Hepatocyte (in vitro differentiated cells): ENCODE measurements at regions not wholly inside any gene's neighbourhood (a gene's known extent, or its start where the extent isn't known, plus 50 kb on each side); places are given as distances from the start of the nearest gene placed in this dataset.

ENCODE experiments used
- DNase-seq: peaks from one replicate; pipeline ENCODE4 v3.0.0-alpha.2; 2016; ENCODE audit warnings: low spot score
- H2AFZ ChIP-seq: fragments of 200-600 bp; sonication (generic); 2 replicates; pipeline ENCODE4 v1.6.0; 2016; ENCODE audit warnings: antibody characterized with exemption, mild to moderate bottlenecking
- H3K27ac ChIP-seq: fragments of 200-600 bp; sonication (generic); 2 replicates; pipeline ENCODE4 v1.5.1; 2016; ENCODE audit warnings: mild to moderate bottlenecking
- H3K27me3 ChIP-seq: fragments of 200-600 bp; sonication (generic); 2 replicates; pipeline ENCODE4 v1.6.1; 2016
- H3K36me3 ChIP-seq: fragments of 200-600 bp; sonication (generic); replicated peaks from 2 replicates; pipeline ENCODE4 v1.5.1; 2016; ENCODE audit warnings: low read depth; ENCODE audit not compliant: insufficient read depth
- H3K4me1 ChIP-seq: fragments of 200-600 bp; sonication (generic); 2 replicates; pipeline ENCODE4 v1.5.1; 2016; ENCODE audit warnings: mild to moderate bottlenecking, moderate library complexity; ENCODE audit not compliant: insufficient read depth
- H3K4me2 ChIP-seq: fragments of 200-600 bp; sonication (generic); 2 replicates; pipeline ENCODE4 v1.6.0; 2016
- H3K4me3 ChIP-seq: fragments of 200-600 bp; sonication (generic); 2 replicates; pipeline ENCODE4 v1.5.1; 2016; ENCODE audit warnings: mild to moderate bottlenecking
- H3K79me2 ChIP-seq: fragments of 200-600 bp; sonication (generic); 2 replicates; pipeline ENCODE4 v1.6.0; 2017; ENCODE audit warnings: mild to moderate bottlenecking
- H3K9me2 ChIP-seq: fragments of 200-600 bp; sonication (generic); replicated peaks from 2 replicates; pipeline ENCODE4 v1.6.0; 2017; ENCODE audit warnings: mild to moderate bottlenecking; ENCODE audit not compliant: insufficient read depth
- H3K9me3 ChIP-seq: fragments of 200-600 bp; sonication (generic); 2 replicates; pipeline ENCODE4 v1.5.1; 2016; ENCODE audit warnings: low read depth, mild to moderate bottlenecking
- H4K20me1 ChIP-seq: fragments of 200-600 bp; sonication (generic); 2 replicates; pipeline ENCODE4 v1.6.0; 2016; ENCODE audit warnings: mild to moderate bottlenecking; ENCODE audit not compliant: insufficient read depth, poor library complexity, severe bottlenecking
- CTCF ChIP-seq: fragments of 200-600 bp; sonication (generic); IDR thresholded peaks from 2 replicates; pipeline ENCODE4 v1.5.1; 2016; ENCODE audit warnings: antibody characterized with exemption, mild to moderate bottlenecking; ENCODE audit not compliant: poor library complexity
- EZH2 ChIP-seq: fragments of 200-600 bp; sonication (generic); IDR thresholded peaks from 2 replicates; pipeline ENCODE4 v1.6.1; 2016; ENCODE audit warnings: antibody characterized with exemption, mild to moderate bottlenecking, borderline replicate concordance
- EZH2phosphoT487 ChIP-seq: fragments of 200-600 bp; sonication (generic); IDR thresholded peaks from one replicate; pipeline ENCODE4 v1.6.1; 2018; ENCODE audit warnings: antibody characterized with exemption, mild to moderate bottlenecking, low read depth, moderate library complexity; ENCODE audit not compliant: unreplicated experiment, severe bottlenecking
- WGBS: methylation state at CpG from one replicate; pipeline ENCODE4 v1.1.6; 2016; ENCODE audit warnings: low lambda C conversion rate; ENCODE audit errors: missing lambda C conversion rate; 5-methylcytosine and 5-hydroxymethylcytosine counted together

- Histone ChIP-seq H3K36me3 (no peaks in the 10 kb centered on the region), H3K27me3 (no peaks in the 10 kb centered on the region), H3K9me2 (no peaks in the 10 kb centered on the region), H2AFZ (no peak overlapping the region), H3K4me3 (no peak overlapping the region), H4K20me1 (no peaks in the 10 kb centered on the region), H3K4me1 (peaks cover 14% of the 10 kb centered on the region), H3K27ac (no peak overlapping the region), H3K79me2 (no peaks in the 10 kb centered on the region), H3K4me2 (no peak overlapping the region), H3K9me3 (no peaks in the 10 kb centered on the region)
- no peak for DNase-seq
- WGBS = 77% methylated on average over 2 of the region's 2 CpGs
- TF ChIP-seq EZH2phosphoT487 = no peak
- no peak for TF ChIP-seq EZH2
- no peak for TF ChIP-seq CTCF
Observed at GRCh38 chr7:25494896-25495295, 266.6 kb upstream of the NPVF start.

GRCh38 chr7:25495342-25496250 is 267.3 kb upstream of the NPVF start:
- Histone ChIP-seq H3K9me3 (no peaks in the 10 kb centered on the region), H3K4me2 (no peak overlapping the region), H3K27ac (no peak overlapping the region), H4K20me1 (no peaks in the 10 kb centered on the region), H2AFZ (no peak overlapping the region), H3K36me3 (no peaks in the 10 kb centered on the region), H3K4me3 (no peak overlapping the region), H3K9me2 (no peaks in the 10 kb centered on the region), H3K79me2 (no peaks in the 10 kb centered on the region), H3K4me1 (peaks cover 13% of the 10 kb centered on the region), H3K27me3 (no peaks in the 10 kb centered on the region)
- peak; percentile 26 for DNase-seq
- no peak for TF ChIP-seq CTCF
- no peak for TF ChIP-seq EZH2phosphoT487
- TF ChIP-seq EZH2 = no peak
- 33% methylated on average over 11 of the region's 11 CpGs for WGBS

- Histone ChIP-seq H3K4me1 (peaks cover 9% of the 10 kb centered on the region), H3K4me3 (no peak overlapping the region), H3K27ac (no peak overlapping the region), H3K27me3 (no peaks in the 10 kb centered on the region), H3K79me2 (no peaks in the 10 kb centered on the region), H3K36me3 (no peaks in the 10 kb centered on the region), H3K9me2 (no peaks in the 10 kb centered on the region), H3K9me3 (no peaks in the 10 kb centered on the region), H3K4me2 (no peak overlapping the region), H4K20me1 (no peaks in the 10 kb centered on the region), H2AFZ (no peak overlapping the region)
- TF ChIP-seq CTCF (no peak), EZH2 (no peak), EZH2phosphoT487 (no peak)
- DNase-seq = no peak
- WGBS = 95% methylated on average over 11 of the region's 11 CpGs
Observed at GRCh38 chr7:25496476-25497368, 268.4 kb upstream of the NPVF start.
